ENCODE measurements at regions not wholly inside any gene's neighbourhood (a gene's known extent, or its start where the extent isn't known, plus 50 kb on each side); places are given as distances from the start of the nearest gene placed in this dataset.

GRCh38 chr21:25398630-25399029, 208.7 kb downstream of the MRPL39 start:
- Mint-ChIP-seq H3K27ac (no peak overlapping the region), H3K9me3 (ENCODE audit: low read depth) (peaks cover 12% of the 10 kb centered on the region), H3K4me3 (ENCODE audit: low read depth) (no peak overlapping the region), H3K4me1 (ENCODE audit: low read depth) (no peaks in the 10 kb centered on the region), H3K36me3 (ENCODE audit: insufficient read depth) (no peaks in the 10 kb centered on the region), H3K27me3 (no peaks in the 10 kb centered on the region)
- TF ChIP-seq, protein P1, sequence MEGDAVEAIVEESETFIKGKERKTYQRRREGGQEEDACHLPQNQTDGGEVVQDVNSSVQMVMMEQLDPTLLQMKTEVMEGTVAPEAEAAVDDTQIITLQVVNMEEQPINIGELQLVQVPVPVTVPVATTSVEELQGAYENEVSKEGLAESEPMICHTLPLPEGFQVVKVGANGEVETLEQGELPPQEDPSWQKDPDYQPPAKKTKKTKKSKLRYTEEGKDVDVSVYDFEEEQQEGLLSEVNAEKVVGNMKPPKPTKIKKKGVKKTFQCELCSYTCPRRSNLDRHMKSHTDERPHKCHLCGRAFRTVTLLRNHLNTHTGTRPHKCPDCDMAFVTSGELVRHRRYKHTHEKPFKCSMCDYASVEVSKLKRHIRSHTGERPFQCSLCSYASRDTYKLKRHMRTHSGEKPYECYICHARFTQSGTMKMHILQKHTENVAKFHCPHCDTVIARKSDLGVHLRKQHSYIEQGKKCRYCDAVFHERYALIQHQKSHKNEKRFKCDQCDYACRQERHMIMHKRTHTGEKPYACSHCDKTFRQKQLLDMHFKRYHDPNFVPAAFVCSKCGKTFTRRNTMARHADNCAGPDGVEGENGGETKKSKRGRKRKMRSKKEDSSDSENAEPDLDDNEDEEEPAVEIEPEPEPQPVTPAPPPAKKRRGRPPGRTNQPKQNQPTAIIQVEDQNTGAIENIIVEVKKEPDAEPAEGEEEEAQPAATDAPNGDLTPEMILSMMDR (IDR thresholded peaks at IDR 0.05; ENCODE audit: unreplicated experiment), result no peak
- no peak for DNase-seq (ENCODE audit: low spot score, unreplicated experiment)

- no peak overlapping the region for H3K27ac Mint-ChIP-seq
Measured at GRCh38 chr21:25396135-25396711, 211.1 kb downstream of the MRPL39 start.

GRCh38 chr21:25391777-25392176, 215.5 kb downstream of the MRPL39 start:
- H3K4me3 Mint-ChIP-seq (ENCODE audit: low read depth), result no peak overlapping the region
- H3K27ac Mint-ChIP-seq, result no peak overlapping the region
- no peaks in the 10 kb centered on the region for H3K4me1 Mint-ChIP-seq (ENCODE audit: low read depth)
- no peak for DNase-seq (ENCODE audit: low spot score, unreplicated experiment)
- H3K27me3 Mint-ChIP-seq, result no peaks in the 10 kb centered on the region
- TF ChIP-seq, protein P1 (IDR thresholded peaks at IDR 0.05; ENCODE audit: unreplicated experiment), result no peak
- no peaks in the 10 kb centered on the region for H3K36me3 Mint-ChIP-seq (ENCODE audit: insufficient read depth)
- H3K9me3 Mint-ChIP-seq (ENCODE audit: low read depth), result no peaks in the 10 kb centered on the region

More at GRCh38 chr21:25396135-25396711, 211.1 kb downstream of the MRPL39 start:
- Mint-ChIP-seq H3K27me3 (no peaks in the 10 kb centered on the region), H3K9me3 (ENCODE audit: low read depth) (peaks cover 5% of the 10 kb centered on the region), H3K4me3 (ENCODE audit: low read depth) (no peak overlapping the region), H3K4me1 (ENCODE audit: low read depth) (no peaks in the 10 kb centered on the region), H3K36me3 (ENCODE audit: insufficient read depth) (no peaks in the 10 kb centered on the region)
- DNase-seq (ENCODE audit: low spot score, unreplicated experiment), result no peak
- TF ChIP-seq, protein P1 (IDR thresholded peaks at IDR 0.05; ENCODE audit: unreplicated experiment), result no peak

DNA sequence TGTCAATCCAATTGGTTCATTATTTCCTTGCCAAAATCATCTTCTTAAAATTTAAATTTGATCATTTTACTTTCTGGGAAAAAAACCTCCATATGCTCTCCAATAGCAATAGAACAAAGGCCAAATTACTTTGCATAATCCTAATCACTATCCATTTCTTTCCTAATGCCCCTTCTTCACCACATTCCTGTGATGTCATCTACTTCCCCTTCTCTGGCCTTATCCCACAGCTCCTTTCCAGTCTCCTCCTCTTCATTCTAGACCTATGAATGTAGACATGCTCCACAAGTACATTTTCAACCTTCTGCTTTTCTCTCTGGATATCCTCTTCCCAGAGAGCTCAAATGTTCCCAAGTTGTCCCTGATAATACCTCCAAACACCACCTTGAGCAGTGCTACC, 216.6 kb downstream of the MRPL39 start:
- DNase-seq (ENCODE audit: low spot score, unreplicated experiment), result no peak
- no peak overlapping the region for H3K4me3 Mint-ChIP-seq (ENCODE audit: low read depth)
- no peaks in the 10 kb centered on the region for H3K9me3 Mint-ChIP-seq (ENCODE audit: low read depth)
- no peaks in the 10 kb centered on the region for H3K27me3 Mint-ChIP-seq
- H3K27ac Mint-ChIP-seq, result no peak overlapping the region
- H3K4me1 Mint-ChIP-seq (ENCODE audit: low read depth), result peaks cover 4% of the 10 kb centered on the region
- TF ChIP-seq, protein P1 (IDR thresholded peaks at IDR 0.05; ENCODE audit: unreplicated experiment), result no peak
- no peaks in the 10 kb centered on the region for H3K36me3 Mint-ChIP-seq (ENCODE audit: insufficient read depth)

DNA sequence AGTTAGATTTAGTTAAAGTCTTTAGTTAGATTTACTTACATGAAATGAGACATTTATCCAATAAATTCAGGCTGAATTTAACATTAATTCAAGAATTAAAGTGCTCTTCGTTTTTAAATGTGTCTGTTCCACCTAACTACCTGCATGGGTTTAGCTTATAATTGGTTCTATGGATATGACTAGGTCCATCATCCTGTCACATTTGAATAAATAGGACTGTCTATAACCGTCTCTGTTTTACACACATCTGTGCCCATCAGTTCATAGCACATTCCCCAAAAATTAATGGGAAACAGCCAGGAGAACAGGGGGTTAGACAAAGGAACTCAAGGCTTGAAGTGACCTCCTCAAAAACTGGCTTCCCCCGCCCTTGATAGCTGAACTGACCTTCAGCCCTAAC, 219.6 kb downstream of the MRPL39 start:
- no peak for DNase-seq (ENCODE audit: low spot score, unreplicated experiment)
- TF ChIP-seq, protein P1 (IDR thresholded peaks at IDR 0.05; ENCODE audit: unreplicated experiment), result no peak
- H3K27ac Mint-ChIP-seq, result no peak overlapping the region
- H3K27me3 Mint-ChIP-seq, result no peaks in the 10 kb centered on the region
- H3K4me3 Mint-ChIP-seq (ENCODE audit: low read depth), result no peak overlapping the region
- H3K9me3 Mint-ChIP-seq (ENCODE audit: low read depth), result no peaks in the 10 kb centered on the region
- H3K36me3 Mint-ChIP-seq (ENCODE audit: insufficient read depth), result no peaks in the 10 kb centered on the region
- H3K4me1 Mint-ChIP-seq (ENCODE audit: low read depth), result peaks cover 4% of the 10 kb centered on the region
